ENCODE measurements at regions not wholly inside any gene's neighbourhood (a gene's known extent, or its start where the extent isn't known, plus 50 kb on each side); places are given as distances from the start of the nearest gene placed in this dataset.

GRCh38 chr4:69026974-69027373 lies 69.3 kb upstream of the UGT2B7 start:
- TF ChIP-seq POLR2A (IDR thresholded peaks at IDR 0.05; ENCODE audit: control extremely low read depth in 1 of 2, low read depth in 2 of 2, low read length in 2 of 2) (no peak), PHF8 (conservative IDR thresholded peaks at IDR 0.05; ENCODE audit: low read depth, low read length) (no peak), CTCF (IDR thresholded peaks at IDR 0.05; ENCODE audit: control extremely low read depth in 1 of 3, insufficient read depth in 1 of 3, low read depth in 1 of 3, low read length in 3 of 3) (no peak)
